ENCODE measurements at regions not wholly inside any gene's neighbourhood (a gene's known extent, or its start where the extent isn't known, plus 50 kb on each side); places are given as distances from the start of the nearest gene placed in this dataset.

DNA sequence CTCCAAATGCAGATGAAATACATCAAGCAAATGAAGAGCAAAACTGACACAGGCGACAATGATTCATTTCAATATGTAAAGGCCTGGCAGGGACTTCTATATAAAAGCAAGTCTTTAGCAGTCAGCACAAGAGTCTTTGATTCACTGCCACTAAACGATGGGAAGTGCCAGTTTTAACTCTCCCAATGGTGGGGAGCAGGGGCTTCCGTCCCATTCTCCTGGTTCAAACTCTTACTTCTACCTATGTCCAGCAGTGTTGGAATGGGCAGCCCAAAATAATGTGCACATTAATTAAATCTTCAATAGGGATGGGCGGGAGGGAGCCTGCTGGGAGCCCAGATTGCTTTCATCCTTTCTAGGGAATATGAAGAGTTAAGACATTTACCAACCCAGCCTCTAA, 97.5 kb upstream of the MDM1 start:
- TF ChIP-seq, protein P1, sequence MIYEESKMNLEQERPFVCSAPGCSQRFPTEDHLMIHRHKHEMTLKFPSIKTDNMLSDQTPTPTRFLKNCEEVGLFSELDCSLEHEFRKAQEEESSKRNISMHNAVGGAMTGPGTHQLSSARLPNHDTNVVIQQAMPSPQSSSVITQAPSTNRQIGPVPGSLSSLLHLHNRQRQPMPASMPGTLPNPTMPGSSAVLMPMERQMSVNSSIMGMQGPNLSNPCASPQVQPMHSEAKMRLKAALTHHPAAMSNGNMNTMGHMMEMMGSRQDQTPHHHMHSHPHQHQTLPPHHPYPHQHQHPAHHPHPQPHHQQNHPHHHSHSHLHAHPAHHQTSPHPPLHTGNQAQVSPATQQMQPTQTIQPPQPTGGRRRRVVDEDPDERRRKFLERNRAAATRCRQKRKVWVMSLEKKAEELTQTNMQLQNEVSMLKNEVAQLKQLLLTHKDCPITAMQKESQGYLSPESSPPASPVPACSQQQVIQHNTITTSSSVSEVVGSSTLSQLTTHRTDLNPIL (CRISPR knock-in tag; IDR thresholded peaks at IDR 0.05; ENCODE audit: low read depth) = no peak
- TF ChIP-seq BACH2 (CRISPR knock-in tag; IDR thresholded peaks at IDR 0.05; ENCODE audit: borderline replicate concordance) = no peak
- no peak for TF ChIP-seq ISL1 (CRISPR knock-in tag; IDR thresholded peaks at IDR 0.05)
- no peak for TF ChIP-seq TOX (CRISPR knock-in tag; IDR thresholded peaks at IDR 0.05; ENCODE audit: borderline replicate concordance)
- TF ChIP-seq ZNF8 (CRISPR knock-in tag; IDR thresholded peaks at IDR 0.05) = no peak
- TF ChIP-seq SNAI2 (CRISPR knock-in tag; IDR thresholded peaks at IDR 0.05) = no peak
- no peak for TF ChIP-seq PATZ1 (CRISPR knock-in tag; IDR thresholded peaks at IDR 0.05; ENCODE audit: borderline replicate concordance)
- TF ChIP-seq ZFP3 (CRISPR knock-in tag; IDR thresholded peaks at IDR 0.05) = no peak
- TF ChIP-seq ARNTL (CRISPR knock-in tag; IDR thresholded peaks at IDR 0.05; ENCODE audit: borderline replicate concordance, low read depth) = no peak
- TF ChIP-seq POU6F1 (CRISPR knock-in tag; IDR thresholded peaks at IDR 0.05; ENCODE audit: borderline replicate concordance, low read depth) = no peak
- no peak for TF ChIP-seq ZC3H10 (CRISPR knock-in tag; IDR thresholded peaks at IDR 0.05)
- TF ChIP-seq ZNF70 (CRISPR knock-in tag; IDR thresholded peaks at IDR 0.05) = no peak
- no peak for ATAC-seq

GRCh38 chr12:68431786-68432185, 99.6 kb upstream of the MDM1 start:
- TF ChIP-seq CSRNP3 (CRISPR knock-in tag; IDR thresholded peaks at IDR 0.05) (no peak), RARB (CRISPR knock-in tag; IDR thresholded peaks at IDR 0.05) (no peak), PATZ1 (CRISPR knock-in tag; IDR thresholded peaks at IDR 0.05; ENCODE audit: borderline replicate concordance) (no peak)
- no peak for ATAC-seq

- no peak for ATAC-seq
- TF ChIP-seq, protein P1 (CRISPR knock-in tag; IDR thresholded peaks at IDR 0.05; ENCODE audit: low read depth) = no peak
- TF ChIP-seq POU6F1 (CRISPR knock-in tag; IDR thresholded peaks at IDR 0.05; ENCODE audit: borderline replicate concordance, low read depth) = no peak
- TF ChIP-seq ISL1 (CRISPR knock-in tag; IDR thresholded peaks at IDR 0.05) = no peak
- no peak for TF ChIP-seq ARNTL (CRISPR knock-in tag; IDR thresholded peaks at IDR 0.05; ENCODE audit: borderline replicate concordance, low read depth)
- TF ChIP-seq TCF4 (CRISPR knock-in tag; IDR thresholded peaks at IDR 0.05; ENCODE audit: borderline replicate concordance) = no peak
- TF ChIP-seq PPARA (CRISPR knock-in tag; IDR thresholded peaks at IDR 0.05; ENCODE audit: borderline replicate concordance) = no peak
- TF ChIP-seq ZFP3 (CRISPR knock-in tag; IDR thresholded peaks at IDR 0.05) = no peak
- no peak for TF ChIP-seq OSR1 (CRISPR knock-in tag; IDR thresholded peaks at IDR 0.05)
- TF ChIP-seq GLIS3 (CRISPR knock-in tag; IDR thresholded peaks at IDR 0.05) = no peak
- no peak for TF ChIP-seq RARB (CRISPR knock-in tag; IDR thresholded peaks at IDR 0.05)
- TF ChIP-seq ZNF8 (CRISPR knock-in tag; IDR thresholded peaks at IDR 0.05) = no peak
- no peak for TF ChIP-seq PATZ1 (CRISPR knock-in tag; IDR thresholded peaks at IDR 0.05; ENCODE audit: borderline replicate concordance)
- TF ChIP-seq TOX (CRISPR knock-in tag; IDR thresholded peaks at IDR 0.05; ENCODE audit: borderline replicate concordance) = no peak
Observed at GRCh38 chr12:68432622-68433021, 100.5 kb upstream of the MDM1 start.
